RWPE1 (cell line): ENCODE measurements at regions not wholly inside any gene's neighbourhood (a gene's known extent, or its start where the extent isn't known, plus 50 kb on each side); places are given as distances from the start of the nearest gene placed in this dataset.

Experiments
- CTCF ChIA-PET: fragments of 350-600 bp; sonication (Branson Sonifier 250); formaldehyde crosslinking; extraction: SDS; loops from one replicate; lab custom pipeline; 2021; lab: Yijun Ruan, JAX
- POLR2A ChIA-PET: fragments of 400-600 bp; formaldehyde crosslinking; extraction: SDS; loops from one replicate; lab custom pipeline; 2020; ENCODE audit warnings: antibody characterized with exemption; ENCODE audit not compliant: low non-redundant PET; lab: Yijun Ruan, JAX
- DNase-seq: peaks from one replicate; pipeline ENCODE4 v3.0.0; 2012; ENCODE audit warnings: low spot score
- H3K27ac ChIP-seq: fragments of 450-650 bp; 2 replicates; pipeline ENCODE4 v1.5.1; 2017
- CTCF ChIP-seq: fragments of 450-650 bp; conservative IDR thresholded peaks from 2 replicates; pipeline ENCODE4 v1.5.1; 2017; ENCODE audit warnings: low read depth, mild to moderate bottlenecking

- no peak for DNase-seq
- no peak overlapping the region for H3K27ac ChIP-seq
- CTCF ChIA-PET, result no interaction called here
- POLR2A ChIA-PET, result interaction anchor here (0.6 kb wide), 1 partner anchor 10 kb away, joined by 5 read pairs; no protein-coding TSS in a partner anchor
- TF ChIP-seq CTCF, result no peak
Observed at GRCh38 chr5:174511714-174512253, 212.6 kb upstream of the MSX2 start.

- ChIA-PET POLR2A (no interaction called here), CTCF (interaction anchor here (1.1 kb wide), 1 partner anchor 10 kb away, joined by 4 read pairs; no protein-coding TSS in a partner anchor)
- H3K27ac ChIP-seq, result no peak overlapping the region
Observed at GRCh38 chr5:174514325-174514724, 210.1 kb upstream of the MSX2 start.

GRCh38 chr5:174514983-174515394 is 209.4 kb upstream of the MSX2 start:
- CTCF ChIA-PET, result interaction anchor here (1.1 kb wide), 1 partner anchor 9 kb away, joined by 4 read pairs; no protein-coding TSS in a partner anchor
- POLR2A ChIA-PET, result no interaction called here
- TF ChIP-seq CTCF, result no peak

More at GRCh38 chr5:174514325-174514724, 210.1 kb upstream of the MSX2 start:
- no peak for DNase-seq
- no peak for TF ChIP-seq CTCF

GRCh38 chr5:174516741-174517140 is 207.6 kb upstream of the MSX2 start:
- ChIA-PET CTCF (interaction anchor here (0.6 to 1.0 kb wide), 2 partner anchors 69 to 187 kb away, joined by 3 to 4 read pairs; no protein-coding TSS in a partner anchor), POLR2A (no interaction called here)
- DNase-seq, result no peak
- H3K27ac ChIP-seq, result no peak overlapping the region
- TF ChIP-seq CTCF, result no peak

More at GRCh38 chr5:174514983-174515394, 209.4 kb upstream of the MSX2 start:
- H3K27ac ChIP-seq, result no peak overlapping the region
- no peak for DNase-seq

GRCh38 chr5:174518512-174518911 is 205.9 kb upstream of the MSX2 start:
- ChIA-PET CTCF (no interaction called here), POLR2A (no interaction called here)
- no peak for TF ChIP-seq CTCF
- DNase-seq, result no peak
- H3K27ac ChIP-seq, result no peak overlapping the region

GRCh38 chr5:174520420-174521396 is 203.7 kb upstream of the MSX2 start:
- ChIA-PET POLR2A (no interaction called here), CTCF (interaction anchor here (0.5 to 0.8 kb wide), 2 partner anchors 25 to 238 kb away, joined by 4 read pairs; no protein-coding TSS in a partner anchor)
- no peak overlapping the region for H3K27ac ChIP-seq
- peak; percentile 54 for DNase-seq
- TF ChIP-seq CTCF, result no peak
